ENCODE measurements at regions not wholly inside any gene's neighbourhood (a gene's known extent, or its start where the extent isn't known, plus 50 kb on each side); places are given as distances from the start of the nearest gene placed in this dataset.

GRCh38 chr7:32264702-32265284, 194.6 kb upstream of the PDE1C start:
- Histone ChIP-seq H3K4me1 (ENCODE audit: control insufficient read depth, extremely low read depth, insufficient read depth, low read length) (no peaks in the 10 kb centered on the region), H3K4me2 (ENCODE audit: control insufficient read depth, extremely low read depth, insufficient read depth, low read depth, low read length) (no peak overlapping the region), H4K20me1 (ENCODE audit: control insufficient read depth, extremely low read depth, insufficient read depth, low read length) (no peaks in the 10 kb centered on the region), H3K4me3 (ENCODE audit: control insufficient read depth in 2 of 3, extremely low read depth in 1 of 3, insufficient read depth in 2 of 3, low read depth in 1 of 3, low read length in 3 of 3) (no peak overlapping the region), H3K27ac (ENCODE audit: control insufficient read depth, insufficient read depth, low read length) (no peak overlapping the region), H3K9me1 (ENCODE audit: control insufficient read depth, extremely low read depth, insufficient read depth, low read length) (no peaks in the 10 kb centered on the region), H3K9me3 (ENCODE audit: control insufficient read depth, low read depth, low read length) (no peaks in the 10 kb centered on the region), H3K9ac (ENCODE audit: control insufficient read depth, extremely low read depth, insufficient read depth, low read length) (no peak overlapping the region), H2AFZ (ENCODE audit: control insufficient read depth, low read length) (no peak overlapping the region), H3K79me2 (ENCODE audit: control insufficient read depth, insufficient read depth, low read length) (no peaks in the 10 kb centered on the region), H3K27me3 (ENCODE audit: control insufficient read depth, extremely low read depth, insufficient read depth, low read length) (peaks cover 3% of the 10 kb centered on the region), H3K36me3 (ENCODE audit: control insufficient read depth in 2 of 2, extremely low read depth in 1 of 2, insufficient read depth in 2 of 2, low read length in 2 of 2) (no peaks in the 10 kb centered on the region)
- no peak for TF ChIP-seq EZH2 (IDR thresholded peaks at IDR 0.05; ENCODE audit: low read length)
- no peak for TF ChIP-seq CTCF (optimal IDR thresholded peaks at IDR 0.05 in 1 of 3, IDR thresholded peaks at IDR 0.05 in 1 of 3, conservative IDR thresholded peaks at IDR 0.05 in 1 of 3; ENCODE audit: extremely low read depth in 1 of 3, insufficient read depth in 2 of 3, low read length in 3 of 3)
- DNase-seq (ENCODE audit: low read depth, low spot score) (no peak), FAIRE-seq (no peak)
- dilution Hi-C loops (cut with MboI; ENCODE audit: extremely low pct_ligation_motif_present, low sequenced_read_pairs) = no loop called here

GRCh38 chr7:32263611-32264010, 193.4 kb upstream of the PDE1C start:
- dilution Hi-C loops (cut with MboI; ENCODE audit: extremely low pct_ligation_motif_present, low sequenced_read_pairs) = no loop called here
- Histone ChIP-seq H3K4me1 (ENCODE audit: control insufficient read depth, extremely low read depth, insufficient read depth, low read length) (no peaks in the 10 kb centered on the region), H3K9me3 (ENCODE audit: control insufficient read depth, low read depth, low read length) (no peaks in the 10 kb centered on the region), H2AFZ (ENCODE audit: control insufficient read depth, low read length) (no peak overlapping the region), H3K4me2 (ENCODE audit: control insufficient read depth, extremely low read depth, insufficient read depth, low read depth, low read length) (no peak overlapping the region), H3K9me1 (ENCODE audit: control insufficient read depth, extremely low read depth, insufficient read depth, low read length) (no peaks in the 10 kb centered on the region), H3K79me2 (ENCODE audit: control insufficient read depth, insufficient read depth, low read length) (no peaks in the 10 kb centered on the region), H3K4me3 (ENCODE audit: control insufficient read depth in 2 of 3, extremely low read depth in 1 of 3, insufficient read depth in 2 of 3, low read depth in 1 of 3, low read length in 3 of 3) (no peak overlapping the region), H3K27me3 (ENCODE audit: control insufficient read depth, extremely low read depth, insufficient read depth, low read length) (peaks cover 3% of the 10 kb centered on the region), H3K9ac (ENCODE audit: control insufficient read depth, extremely low read depth, insufficient read depth, low read length) (no peak overlapping the region), H4K20me1 (ENCODE audit: control insufficient read depth, extremely low read depth, insufficient read depth, low read length) (no peaks in the 10 kb centered on the region), H3K27ac (ENCODE audit: control insufficient read depth, insufficient read depth, low read length) (no peak overlapping the region), H3K36me3 (ENCODE audit: control insufficient read depth in 2 of 2, extremely low read depth in 1 of 2, insufficient read depth in 2 of 2, low read length in 2 of 2) (no peaks in the 10 kb centered on the region)
- FAIRE-seq (no peak), DNase-seq (ENCODE audit: low read depth, low spot score) (no peak)
- no peak for TF ChIP-seq CTCF (optimal IDR thresholded peaks at IDR 0.05 in 1 of 3, IDR thresholded peaks at IDR 0.05 in 1 of 3, conservative IDR thresholded peaks at IDR 0.05 in 1 of 3; ENCODE audit: extremely low read depth in 1 of 3, insufficient read depth in 2 of 3, low read length in 3 of 3)
- TF ChIP-seq EZH2 (IDR thresholded peaks at IDR 0.05; ENCODE audit: low read length) = no peak
